Lower leg skin (tissue), 3 donors: ENCODE measurements at regions not wholly inside any gene's neighbourhood (a gene's known extent, or its start where the extent isn't known, plus 50 kb on each side); places are given as distances from the start of the nearest gene placed in this dataset.

Source experiments
- POLR2A ChIP-seq, 2 donors: fragments of 450-650 bp; IDR thresholded peaks; one replicate each; pipeline ENCODE4 v1.6.1; 2016 to 2017; ENCODE audit warnings: antibody characterized with exemption in 2 of 2, mild to moderate bottlenecking in 1 of 2, moderate library complexity in 1 of 2
- TF ChIP-seq, protein P1 (sequence below), 3 donors: fragments of 450-650 bp; IDR thresholded peaks; one replicate each; pipeline ENCODE4 v1.5.1; 2016; ENCODE audit warnings: antibody characterized with exemption in 3 of 3, mild to moderate bottlenecking in 3 of 3, moderate library complexity in 2 of 3

DNA sequence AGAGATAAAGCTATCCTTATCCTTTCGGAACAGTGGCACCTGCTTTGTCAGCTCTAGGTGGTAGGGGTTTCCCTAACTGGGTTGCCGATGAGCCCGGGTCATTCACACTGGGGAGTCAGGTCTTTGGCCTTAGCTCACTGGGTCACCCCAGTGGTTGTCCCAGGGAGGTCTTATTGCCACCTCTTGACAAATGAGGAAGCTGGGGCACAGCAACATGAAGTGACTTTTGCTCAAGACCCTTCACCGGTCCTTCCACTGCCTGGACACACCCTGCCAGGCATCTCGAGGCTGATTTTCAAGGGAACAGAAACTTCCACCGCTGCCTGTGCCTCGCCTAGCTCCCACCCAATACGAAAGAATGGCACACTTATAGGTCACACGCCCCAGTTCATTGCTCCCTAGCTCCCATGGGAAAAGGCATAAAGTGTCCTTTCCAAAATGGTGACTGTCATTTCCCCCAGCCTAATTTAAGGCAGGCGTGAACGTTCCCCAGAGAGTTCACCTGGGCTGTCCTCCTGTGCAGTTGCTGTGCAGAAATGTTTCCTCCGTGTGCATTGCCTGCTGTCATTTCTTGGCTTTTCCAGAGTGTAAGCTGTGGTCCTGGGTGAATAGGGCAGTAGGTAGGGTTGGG is 156.1 kb upstream of the CCND2 start:
- TF ChIP-seq, protein P1, sequence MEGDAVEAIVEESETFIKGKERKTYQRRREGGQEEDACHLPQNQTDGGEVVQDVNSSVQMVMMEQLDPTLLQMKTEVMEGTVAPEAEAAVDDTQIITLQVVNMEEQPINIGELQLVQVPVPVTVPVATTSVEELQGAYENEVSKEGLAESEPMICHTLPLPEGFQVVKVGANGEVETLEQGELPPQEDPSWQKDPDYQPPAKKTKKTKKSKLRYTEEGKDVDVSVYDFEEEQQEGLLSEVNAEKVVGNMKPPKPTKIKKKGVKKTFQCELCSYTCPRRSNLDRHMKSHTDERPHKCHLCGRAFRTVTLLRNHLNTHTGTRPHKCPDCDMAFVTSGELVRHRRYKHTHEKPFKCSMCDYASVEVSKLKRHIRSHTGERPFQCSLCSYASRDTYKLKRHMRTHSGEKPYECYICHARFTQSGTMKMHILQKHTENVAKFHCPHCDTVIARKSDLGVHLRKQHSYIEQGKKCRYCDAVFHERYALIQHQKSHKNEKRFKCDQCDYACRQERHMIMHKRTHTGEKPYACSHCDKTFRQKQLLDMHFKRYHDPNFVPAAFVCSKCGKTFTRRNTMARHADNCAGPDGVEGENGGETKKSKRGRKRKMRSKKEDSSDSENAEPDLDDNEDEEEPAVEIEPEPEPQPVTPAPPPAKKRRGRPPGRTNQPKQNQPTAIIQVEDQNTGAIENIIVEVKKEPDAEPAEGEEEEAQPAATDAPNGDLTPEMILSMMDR (IDR thresholded peaks at IDR 0.05) = no peak
- no peak for TF ChIP-seq POLR2A (IDR thresholded peaks at IDR 0.05)
